ENCODE measurements at regions not wholly inside any gene's neighbourhood (a gene's known extent, or its start where the extent isn't known, plus 50 kb on each side); places are given as distances from the start of the nearest gene placed in this dataset.

- H3K4me2 ChIP-seq (replicated peaks; ENCODE audit: low read depth, low read length, poor library complexity, severe bottlenecking), result no peak overlapping the region
- no peaks in the 10 kb centered on the region for H3K36me3 ChIP-seq (replicated peaks in 1 of 2; ENCODE audit: control extremely low read depth in 1 of 2, control insufficient read depth in 1 of 2, extremely low read depth in 1 of 2, insufficient read depth in 2 of 2, low read length in 1 of 2)
- Mint-ChIP-seq H3K4me3 (no peak overlapping the region), H3K27ac (no peak overlapping the region), H3K4me1 (no peaks in the 10 kb centered on the region), H3K9me3 (ENCODE audit: insufficient read depth) (no peaks in the 10 kb centered on the region), H3K27me3 (peaks cover 3% of the 10 kb centered on the region)
- no peak for DNase-seq
- ATAC-seq (ENCODE audit: low read depth), result no peak
- ChIA-PET POLR2A (no interaction called here), CTCF (no interaction called here)
- H3K79me2 ChIP-seq (ENCODE audit: control insufficient read depth, insufficient read depth, low read length), result no peaks in the 10 kb centered on the region
- no peaks in the 10 kb centered on the region for H3K4me1 ChIP-seq (ENCODE audit: control insufficient read depth in 2 of 2, insufficient read depth in 2 of 2, low read length in 2 of 2)
- no peak overlapping the region for H3K9ac ChIP-seq (ENCODE audit: low read length)
- H3K4me3 ChIP-seq (ENCODE audit: control extremely low read depth in 1 of 5, extremely low read depth in 1 of 5, insufficient read depth in 1 of 5, low read depth in 2 of 5, low read length in 4 of 5), result no peak overlapping the region
- H3K27me3 ChIP-seq (replicated peaks in 1 of 4; ENCODE audit: control extremely low read depth in 1 of 4, control insufficient read depth in 3 of 4, insufficient read depth in 4 of 4, low read length in 3 of 4), result no peaks in the 10 kb centered on the region
- H3K9me3 ChIP-seq (ENCODE audit: control extremely low read depth in 1 of 3, control insufficient read depth in 2 of 3, insufficient read depth in 1 of 3, low read length in 2 of 3), result no peaks in the 10 kb centered on the region
- intact Hi-C loops (cut with micrococcal nuclease), result no loop called here
- no peak overlapping the region for H3K27ac ChIP-seq (ENCODE audit: low read length in 2 of 2)
- no peak overlapping the region for H2AFZ ChIP-seq (ENCODE audit: insufficient read depth, low read depth, low read length, poor library complexity, severe bottlenecking)
- TF ChIP-seq CTCF (IDR thresholded peaks at IDR 0.05), result no peak
- no peak for TF ChIP-seq EZH2 (IDR thresholded peaks at IDR 0.05; ENCODE audit: borderline replicate concordance, insufficient read depth, low read depth, low read length, poor library complexity, severe bottlenecking)
- 77% methylated on average over 3 of the region's 3 CpGs for WGBS (ENCODE audit: insufficient coverage)
- no peaks in the 10 kb centered on the region for H4K20me1 ChIP-seq (ENCODE audit: control insufficient read depth, insufficient read depth, low read length, poor library complexity, severe bottlenecking)
Measured at GRCh38 chr4:111836601-111837000, 308.7 kb upstream of the FAM241A start.

DNA sequence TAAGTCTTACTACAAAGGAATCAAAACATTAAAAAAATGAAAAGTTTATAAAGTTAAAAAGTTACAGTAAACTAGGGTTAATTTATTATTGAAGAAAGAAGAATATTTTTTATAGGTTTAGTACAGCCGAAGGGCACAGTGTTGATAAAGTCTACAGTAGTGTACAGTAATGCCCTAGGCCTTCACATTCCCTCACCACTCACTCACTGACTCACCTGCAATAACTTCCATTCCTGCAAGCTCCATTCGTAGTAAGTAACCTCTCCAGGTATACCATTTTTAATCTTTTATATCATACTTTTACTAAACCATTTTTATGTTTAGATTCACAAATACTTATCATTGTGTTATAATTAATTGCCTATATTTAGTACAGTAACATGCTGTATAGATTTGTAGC, 307.5 kb upstream of the FAM241A start:
- Histone ChIP-seq H3K4me2 (replicated peaks; ENCODE audit: low read depth, low read length, poor library complexity, severe bottlenecking) (no peak overlapping the region), H3K9ac (ENCODE audit: low read length) (no peak overlapping the region), H3K4me1 (ENCODE audit: control insufficient read depth in 2 of 2, insufficient read depth in 2 of 2, low read length in 2 of 2) (no peaks in the 10 kb centered on the region), H3K79me2 (ENCODE audit: control insufficient read depth, insufficient read depth, low read length) (no peaks in the 10 kb centered on the region), H3K4me3 (ENCODE audit: control extremely low read depth in 1 of 5, extremely low read depth in 1 of 5, insufficient read depth in 1 of 5, low read depth in 2 of 5, low read length in 4 of 5) (no peak overlapping the region), H3K27ac (ENCODE audit: low read length in 2 of 2) (no peak overlapping the region), H3K36me3 (replicated peaks in 1 of 2; ENCODE audit: control extremely low read depth in 1 of 2, control insufficient read depth in 1 of 2, extremely low read depth in 1 of 2, insufficient read depth in 2 of 2, low read length in 1 of 2) (no peaks in the 10 kb centered on the region), H2AFZ (ENCODE audit: insufficient read depth, low read depth, low read length, poor library complexity, severe bottlenecking) (no peak overlapping the region), H4K20me1 (ENCODE audit: control insufficient read depth, insufficient read depth, low read length, poor library complexity, severe bottlenecking) (no peaks in the 10 kb centered on the region), H3K9me3 (ENCODE audit: control extremely low read depth in 1 of 3, control insufficient read depth in 2 of 3, insufficient read depth in 1 of 3, low read length in 2 of 3) (no peaks in the 10 kb centered on the region), H3K27me3 (replicated peaks in 1 of 4; ENCODE audit: control extremely low read depth in 1 of 4, control insufficient read depth in 3 of 4, insufficient read depth in 4 of 4, low read length in 3 of 4) (no peaks in the 10 kb centered on the region)
- intact Hi-C loops (cut with micrococcal nuclease), result no loop called here
- no peak for ATAC-seq (ENCODE audit: low read depth)
- no peak for DNase-seq
- ChIA-PET CTCF (no interaction called here), POLR2A (no interaction called here)
- no CpG with 5 or more reads among the region's 2 CpGs for WGBS (ENCODE audit: insufficient coverage)
- Mint-ChIP-seq H3K4me3 (no peak overlapping the region), H3K4me1 (no peaks in the 10 kb centered on the region), H3K27ac (no peak overlapping the region), H3K9me3 (ENCODE audit: insufficient read depth) (no peaks in the 10 kb centered on the region), H3K27me3 (peaks cover 3% of the 10 kb centered on the region)
- TF ChIP-seq CTCF (IDR thresholded peaks at IDR 0.05), result no peak
- TF ChIP-seq EZH2 (IDR thresholded peaks at IDR 0.05; ENCODE audit: borderline replicate concordance, insufficient read depth, low read depth, low read length, poor library complexity, severe bottlenecking), result no peak

Measured in B cell (primary cell).